Neural cell (in vitro differentiated cells): ENCODE measurements at regions not wholly inside any gene's neighbourhood (a gene's known extent, or its start where the extent isn't known, plus 50 kb on each side); places are given as distances from the start of the nearest gene placed in this dataset.

Experiments used
- H2AFZ ChIP-seq: fragments of 200-600, 300-800 bp; sonication (generic), shearing (Covaris generic); 2 replicates; pipeline ENCODE4 v1.6.0; 2014; ENCODE audit warnings: low read depth, mild to moderate bottlenecking, antibody characterized with exemption, low read length, moderate library complexity
- H3F3A ChIP-seq: fragments of 200-600 bp; shearing (Covaris generic); 2 replicates; pipeline ENCODE4 v1.6.1; 2016; ENCODE audit warnings: mild to moderate bottlenecking, moderate library complexity, mixed read lengths, antibody characterized with exemption, low read length; ENCODE audit not compliant: insufficient read depth, poor library complexity, severe bottlenecking
- H3K27ac ChIP-seq: fragments of 200-600, 300-800 bp; sonication (generic), shearing (Covaris generic); 2 replicates; pipeline ENCODE4 v1.5.1; 2014; ENCODE audit warnings: mild to moderate bottlenecking, low read length, moderate library complexity
- H3K27me3 ChIP-seq: fragments of 300-800, 200-600 bp; sonication (generic), shearing (Covaris generic); 2 replicates; pipeline ENCODE4 v1.6.0; 2014; ENCODE audit warnings: mild to moderate bottlenecking, low read depth, low read length, moderate library complexity; ENCODE audit not compliant: insufficient read depth
- H3K36me3 ChIP-seq: fragments of 300-800, 200-600 bp; sonication (generic), shearing (Covaris generic); 2 replicates; pipeline ENCODE4 v1.5.1; 2014; ENCODE audit warnings: mild to moderate bottlenecking, antibody characterized with exemption, low read length, moderate library complexity; ENCODE audit not compliant: insufficient read depth
- H3K4me2 ChIP-seq: fragments of 300-800, 200-600 bp; sonication (generic), shearing (Covaris generic); 2 replicates; pipeline ENCODE4 v1.6.0; 2014; ENCODE audit warnings: mild to moderate bottlenecking, low read length
- H3K4me3 ChIP-seq: fragments of 300-800, 200-600 bp; sonication (generic), shearing (Covaris generic); 2 replicates; pipeline ENCODE4 v1.5.1; 2014; ENCODE audit warnings: mild to moderate bottlenecking, low read length, moderate library complexity
- H3K79me2 ChIP-seq: fragments of 200-600 bp; shearing (Covaris generic); replicated peaks from 2 replicates; pipeline ENCODE4 v1.6.0; 2014; ENCODE audit warnings: mild to moderate bottlenecking, low read length, moderate library complexity; ENCODE audit not compliant: insufficient read depth
- H3K9ac ChIP-seq: fragments of 300-800, 200-600 bp; sonication (generic), shearing (Covaris generic); 2 replicates; pipeline ENCODE4 v1.6.1; 2016; ENCODE audit warnings: mild to moderate bottlenecking, low read length, mixed read lengths
- H3K9me2 ChIP-seq: fragments of 200-600 bp; shearing (Covaris generic); 2 replicates; pipeline ENCODE4 v1.6.1; 2016; ENCODE audit warnings: mild to moderate bottlenecking, low read length, mixed read lengths; ENCODE audit not compliant: insufficient read depth
- H3K9me3 ChIP-seq: fragments of 200-600, 300-800 bp; sonication (generic), shearing (Covaris generic); 2 replicates; pipeline ENCODE4 v1.6.1; 2016; ENCODE audit warnings: mild to moderate bottlenecking, mixed run types, low read length, moderate library complexity, mixed read lengths
- H4K20me1 ChIP-seq: fragments of 200-600 bp; shearing (Covaris generic); 2 replicates; pipeline ENCODE4 v1.6.1; 2016; ENCODE audit warnings: mild to moderate bottlenecking, mixed run types; ENCODE audit not compliant: insufficient read depth
- EP300 ChIP-seq: fragments of 450-650 bp; conservative IDR thresholded peaks from 2 replicates; pipeline ENCODE4 v1.6.1; 2014; ENCODE audit warnings: antibody characterized with exemption, mild to moderate bottlenecking, moderate library complexity; ENCODE audit not compliant: poor library complexity, severe bottlenecking
- EZH2 ChIP-seq: fragments of 200-600, 300-800 bp; shearing (Covaris generic), sonication (generic); IDR thresholded peaks from 2 replicates; pipeline ENCODE4 v1.6.1; 2014; ENCODE audit warnings: antibody characterized with exemption, low read length, borderline replicate concordance, mild to moderate bottlenecking; ENCODE audit not compliant: insufficient read depth, poor library complexity, severe bottlenecking
- MXI1 ChIP-seq: fragments of 450-650 bp; conservative IDR thresholded peaks from 2 replicates; pipeline ENCODE4 v1.6.1; 2014; ENCODE audit warnings: antibody characterized with exemption, mild to moderate bottlenecking; ENCODE audit not compliant: poor library complexity, severe bottlenecking
- POLR2AphosphoS5 ChIP-seq: IDR thresholded peaks from 2 replicates; pipeline ENCODE4 v1.6.1; 2012
- RAD21 ChIP-seq: fragments of 450-650 bp; conservative IDR thresholded peaks from 2 replicates; pipeline ENCODE4 v1.6.1; 2014; ENCODE audit warnings: antibody characterized with exemption, mild to moderate bottlenecking, moderate library complexity
- SMC3 ChIP-seq: fragments of 450-650 bp; conservative IDR thresholded peaks from 2 replicates; pipeline ENCODE4 v1.6.1; 2014; ENCODE audit warnings: antibody characterized with exemption, mild to moderate bottlenecking, moderate library complexity; ENCODE audit not compliant: poor library complexity
- TAF1 ChIP-seq: IDR thresholded peaks from 2 replicates; pipeline ENCODE4 v1.6.1; 2012; ENCODE audit warnings: low read depth
- TF ChIP-seq, protein P1 (sequence below): fragments of 450-650 bp; IDR thresholded peaks from 2 replicates; pipeline ENCODE4 v1.5.1; 2014; ENCODE audit warnings: antibody characterized with exemption, mild to moderate bottlenecking, moderate library complexity; ENCODE audit not compliant: poor library complexity, severe bottlenecking
- TF ChIP-seq, protein P2 (sequence below): IDR thresholded peaks from 2 replicates; pipeline ENCODE4 v1.6.1; 2012; ENCODE audit warnings: borderline replicate concordance

DNA sequence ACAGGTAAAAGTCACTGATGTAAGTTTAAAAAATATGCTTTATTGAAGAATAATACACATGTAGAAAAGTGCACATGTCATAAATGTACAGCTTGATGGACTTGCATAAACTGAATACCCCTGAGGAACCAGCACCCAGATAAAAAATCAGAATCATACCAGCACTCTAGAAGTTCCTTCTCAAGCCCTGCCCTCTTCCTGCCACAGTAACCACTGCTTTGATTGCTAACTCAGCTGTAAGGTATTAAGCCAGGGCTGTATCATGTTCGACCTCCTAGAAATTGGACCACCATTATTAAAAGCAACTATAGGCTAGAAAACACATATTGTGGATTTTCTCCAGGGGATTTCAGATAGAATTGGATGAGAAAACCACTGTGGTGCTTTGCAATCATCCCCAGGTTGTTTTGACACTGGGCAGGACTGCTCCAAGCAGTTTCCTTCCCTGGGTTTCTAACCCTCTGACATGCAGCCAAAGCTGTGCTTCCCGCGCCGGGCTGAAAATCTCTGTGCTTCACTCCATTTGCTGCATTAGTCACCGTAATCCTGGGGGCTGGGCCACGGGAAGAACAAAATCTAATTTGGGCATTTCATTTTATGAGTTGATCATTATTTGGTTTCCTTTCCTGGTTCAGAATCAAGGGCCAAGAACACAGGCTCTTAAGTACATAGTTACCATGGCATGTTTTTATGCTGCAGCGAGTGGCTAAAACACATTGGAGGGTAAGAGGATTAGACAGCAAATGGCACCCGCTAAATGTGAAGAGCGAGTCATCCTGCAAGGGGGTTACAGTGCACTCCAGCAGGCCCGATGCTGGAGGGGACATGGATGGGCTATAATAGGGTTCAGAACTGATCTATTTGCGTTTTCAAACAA is 139.4 kb upstream of the IL12B start:
- Histone ChIP-seq H3F3A (no peaks in the 10 kb centered on the region), H3K36me3 (no peaks in the 10 kb centered on the region), H3K9ac (no peak overlapping the region), H3K4me2 (no peak overlapping the region), H2AFZ (no peak overlapping the region), H3K79me2 (no peaks in the 10 kb centered on the region), H4K20me1 (no peaks in the 10 kb centered on the region), H3K4me3 (no peak overlapping the region), H3K27ac (no peak overlapping the region), H3K9me3 (no peaks in the 10 kb centered on the region), H3K9me2 (no peaks in the 10 kb centered on the region), H3K27me3 (no peaks in the 10 kb centered on the region)
- TF ChIP-seq, protein P1, sequence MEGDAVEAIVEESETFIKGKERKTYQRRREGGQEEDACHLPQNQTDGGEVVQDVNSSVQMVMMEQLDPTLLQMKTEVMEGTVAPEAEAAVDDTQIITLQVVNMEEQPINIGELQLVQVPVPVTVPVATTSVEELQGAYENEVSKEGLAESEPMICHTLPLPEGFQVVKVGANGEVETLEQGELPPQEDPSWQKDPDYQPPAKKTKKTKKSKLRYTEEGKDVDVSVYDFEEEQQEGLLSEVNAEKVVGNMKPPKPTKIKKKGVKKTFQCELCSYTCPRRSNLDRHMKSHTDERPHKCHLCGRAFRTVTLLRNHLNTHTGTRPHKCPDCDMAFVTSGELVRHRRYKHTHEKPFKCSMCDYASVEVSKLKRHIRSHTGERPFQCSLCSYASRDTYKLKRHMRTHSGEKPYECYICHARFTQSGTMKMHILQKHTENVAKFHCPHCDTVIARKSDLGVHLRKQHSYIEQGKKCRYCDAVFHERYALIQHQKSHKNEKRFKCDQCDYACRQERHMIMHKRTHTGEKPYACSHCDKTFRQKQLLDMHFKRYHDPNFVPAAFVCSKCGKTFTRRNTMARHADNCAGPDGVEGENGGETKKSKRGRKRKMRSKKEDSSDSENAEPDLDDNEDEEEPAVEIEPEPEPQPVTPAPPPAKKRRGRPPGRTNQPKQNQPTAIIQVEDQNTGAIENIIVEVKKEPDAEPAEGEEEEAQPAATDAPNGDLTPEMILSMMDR = no peak
- TF ChIP-seq TAF1 (no peak), SMC3 (no peak), POLR2AphosphoS5 (no peak), EP300 (no peak)
- TF ChIP-seq, protein P2, sequence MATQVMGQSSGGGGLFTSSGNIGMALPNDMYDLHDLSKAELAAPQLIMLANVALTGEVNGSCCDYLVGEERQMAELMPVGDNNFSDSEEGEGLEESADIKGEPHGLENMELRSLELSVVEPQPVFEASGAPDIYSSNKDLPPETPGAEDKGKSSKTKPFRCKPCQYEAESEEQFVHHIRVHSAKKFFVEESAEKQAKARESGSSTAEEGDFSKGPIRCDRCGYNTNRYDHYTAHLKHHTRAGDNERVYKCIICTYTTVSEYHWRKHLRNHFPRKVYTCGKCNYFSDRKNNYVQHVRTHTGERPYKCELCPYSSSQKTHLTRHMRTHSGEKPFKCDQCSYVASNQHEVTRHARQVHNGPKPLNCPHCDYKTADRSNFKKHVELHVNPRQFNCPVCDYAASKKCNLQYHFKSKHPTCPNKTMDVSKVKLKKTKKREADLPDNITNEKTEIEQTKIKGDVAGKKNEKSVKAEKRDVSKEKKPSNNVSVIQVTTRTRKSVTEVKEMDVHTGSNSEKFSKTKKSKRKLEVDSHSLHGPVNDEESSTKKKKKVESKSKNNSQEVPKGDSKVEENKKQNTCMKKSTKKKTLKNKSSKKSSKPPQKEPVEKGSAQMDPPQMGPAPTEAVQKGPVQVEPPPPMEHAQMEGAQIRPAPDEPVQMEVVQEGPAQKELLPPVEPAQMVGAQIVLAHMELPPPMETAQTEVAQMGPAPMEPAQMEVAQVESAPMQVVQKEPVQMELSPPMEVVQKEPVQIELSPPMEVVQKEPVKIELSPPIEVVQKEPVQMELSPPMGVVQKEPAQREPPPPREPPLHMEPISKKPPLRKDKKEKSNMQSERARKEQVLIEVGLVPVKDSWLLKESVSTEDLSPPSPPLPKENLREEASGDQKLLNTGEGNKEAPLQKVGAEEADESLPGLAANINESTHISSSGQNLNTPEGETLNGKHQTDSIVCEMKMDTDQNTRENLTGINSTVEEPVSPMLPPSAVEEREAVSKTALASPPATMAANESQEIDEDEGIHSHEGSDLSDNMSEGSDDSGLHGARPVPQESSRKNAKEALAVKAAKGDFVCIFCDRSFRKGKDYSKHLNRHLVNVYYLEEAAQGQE = no peak

DNA sequence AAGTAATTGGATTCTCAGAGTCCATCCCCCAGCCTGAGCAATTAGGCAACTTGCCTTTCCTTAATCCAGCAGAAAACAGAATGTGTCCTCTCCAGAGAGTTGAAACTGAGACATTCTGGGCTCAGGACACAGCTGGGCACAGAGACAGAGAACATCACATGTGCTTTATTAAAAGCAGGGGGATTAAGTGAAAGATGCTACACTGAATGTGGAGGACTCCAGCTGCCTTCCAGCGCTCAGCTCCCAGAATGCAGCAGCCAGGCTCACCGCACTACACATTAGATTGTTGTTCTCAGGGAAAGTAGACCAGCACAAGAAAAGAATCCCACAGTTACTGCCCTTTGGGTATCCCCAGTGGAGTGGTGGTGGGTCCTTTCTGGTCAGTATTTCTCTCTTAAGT is 141.6 kb upstream of the IL12B start:
- H4K20me1 ChIP-seq = no peaks in the 10 kb centered on the region
- H3K9me2 ChIP-seq = no peaks in the 10 kb centered on the region
- H3K27me3 ChIP-seq = no peaks in the 10 kb centered on the region
- TF ChIP-seq TAF1 = no peak
- no peak for TF ChIP-seq MXI1
- TF ChIP-seq RAD21 = no peak
- TF ChIP-seq, protein P2 = no peak
- no peak for TF ChIP-seq EZH2
- TF ChIP-seq EP300 = no peak
- TF ChIP-seq POLR2AphosphoS5 = no peak
- TF ChIP-seq, protein P1 = no peak
- no peak for TF ChIP-seq SMC3
- no peaks in the 10 kb centered on the region for H3K79me2 ChIP-seq
- H3K36me3 ChIP-seq = no peaks in the 10 kb centered on the region
- no peak overlapping the region for H3K27ac ChIP-seq
- no peak overlapping the region for H3K4me3 ChIP-seq
- no peaks in the 10 kb centered on the region for H3F3A ChIP-seq
- no peak overlapping the region for H3K4me2 ChIP-seq
- H2AFZ ChIP-seq = no peak overlapping the region
- peaks cover 6% of the 10 kb centered on the region for H3K9me3 ChIP-seq
- no peak overlapping the region for H3K9ac ChIP-seq
